RWPE2 (cell line): ENCODE measurements at regions not wholly inside any gene's neighbourhood (a gene's known extent, or its start where the extent isn't known, plus 50 kb on each side); places are given as distances from the start of the nearest gene placed in this dataset.

Source experiments
- ATAC-seq: fragments of 200-7000 bp; cut with Tn5 transposase; 3 replicates; pipeline ENCODE4 v1.9.1; 2021; ENCODE audit warnings: low read depth
- DNase-seq: peaks from one replicate; pipeline ENCODE4 v3.0.0-alpha.2; 2020; ENCODE audit warnings: low spot score
- H3K27ac ChIP-seq: fragments of 450-650 bp; 2 replicates; pipeline ENCODE4 v1.5.1; 2017; ENCODE audit warnings: mild to moderate bottlenecking; ENCODE audit not compliant: poor library complexity, severe bottlenecking
- H3K27me3 ChIP-seq: fragments of 250-450 bp; sonication (Bioruptor Pico); 2 replicates; pipeline ENCODE4 v1.5.1; 2021; ENCODE audit warnings: mild to moderate bottlenecking, moderate library complexity; ENCODE audit not compliant: insufficient read depth, poor library complexity, severe bottlenecking
- H3K36me3 ChIP-seq: fragments of 250-450 bp; sonication (Bioruptor Pico); 2 replicates; pipeline ENCODE4 v1.5.1; 2020; ENCODE audit warnings: low read depth, mild to moderate bottlenecking, moderate library complexity
- H3K4me1 ChIP-seq: fragments of 250-450 bp; sonication (Bioruptor Pico); 2 replicates; pipeline ENCODE4 v1.5.1; 2021; ENCODE audit warnings: mild to moderate bottlenecking, moderate library complexity; ENCODE audit not compliant: insufficient read depth, poor library complexity, severe bottlenecking
- H3K4me3 ChIP-seq: fragments of 250-450 bp; sonication (Bioruptor Pico); 2 replicates; pipeline ENCODE4 v1.5.1; 2021; ENCODE audit warnings: mild to moderate bottlenecking, moderate library complexity; ENCODE audit not compliant: severe bottlenecking
- H3K9me3 ChIP-seq: fragments of 250-450 bp; sonication (Bioruptor Pico); 2 replicates; pipeline ENCODE4 v1.5.1; 2021; ENCODE audit warnings: mild to moderate bottlenecking, moderate library complexity; ENCODE audit not compliant: severe bottlenecking
- TF ChIP-seq, protein P1 (sequence below): fragments of 450-650 bp; IDR thresholded peaks from one replicate; pipeline ENCODE4 v1.5.1; 2017; ENCODE audit warnings: mild to moderate bottlenecking, moderate library complexity; ENCODE audit not compliant: poor library complexity, severe bottlenecking

DNA sequence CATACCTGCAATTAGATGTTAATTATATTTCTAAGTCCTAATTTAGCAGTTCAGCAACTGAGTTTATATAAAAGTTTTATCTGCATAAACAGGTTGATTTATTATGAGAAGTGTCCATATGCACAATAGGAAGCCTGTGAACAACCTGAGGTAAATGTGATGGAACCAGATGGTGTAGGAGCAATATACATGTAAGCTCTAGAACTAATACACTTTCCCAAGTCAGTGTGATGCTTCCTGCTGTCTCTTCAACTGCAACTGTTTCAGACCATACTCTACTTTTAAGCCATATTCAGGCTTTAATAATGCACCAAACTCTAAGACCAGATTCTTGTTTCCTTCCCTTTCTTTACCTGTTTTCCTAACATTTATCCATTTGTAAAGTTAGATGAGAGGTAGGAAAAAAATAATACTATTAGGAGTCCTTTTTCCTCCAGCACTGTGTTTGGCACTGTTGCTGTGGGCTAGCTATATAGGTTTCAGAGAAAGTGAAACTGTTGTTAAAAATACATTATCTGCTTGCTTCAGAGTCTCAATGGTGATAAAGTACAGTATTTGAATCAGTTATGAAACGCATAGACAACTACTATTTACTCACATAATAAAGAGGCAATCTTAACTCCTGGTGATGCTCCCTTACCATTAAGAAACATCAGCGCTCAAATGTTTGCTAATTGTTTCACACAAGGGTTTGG is 1009.3 kb downstream of the GRIK2 start:
- Histone ChIP-seq H3K4me3 (no peak overlapping the region), H3K27ac (no peak overlapping the region), H3K27me3 (no peaks in the 10 kb centered on the region), H3K4me1 (no peaks in the 10 kb centered on the region), H3K9me3 (no peaks in the 10 kb centered on the region), H3K36me3 (no peaks in the 10 kb centered on the region)
- ATAC-seq = no peak
- TF ChIP-seq, protein P1, sequence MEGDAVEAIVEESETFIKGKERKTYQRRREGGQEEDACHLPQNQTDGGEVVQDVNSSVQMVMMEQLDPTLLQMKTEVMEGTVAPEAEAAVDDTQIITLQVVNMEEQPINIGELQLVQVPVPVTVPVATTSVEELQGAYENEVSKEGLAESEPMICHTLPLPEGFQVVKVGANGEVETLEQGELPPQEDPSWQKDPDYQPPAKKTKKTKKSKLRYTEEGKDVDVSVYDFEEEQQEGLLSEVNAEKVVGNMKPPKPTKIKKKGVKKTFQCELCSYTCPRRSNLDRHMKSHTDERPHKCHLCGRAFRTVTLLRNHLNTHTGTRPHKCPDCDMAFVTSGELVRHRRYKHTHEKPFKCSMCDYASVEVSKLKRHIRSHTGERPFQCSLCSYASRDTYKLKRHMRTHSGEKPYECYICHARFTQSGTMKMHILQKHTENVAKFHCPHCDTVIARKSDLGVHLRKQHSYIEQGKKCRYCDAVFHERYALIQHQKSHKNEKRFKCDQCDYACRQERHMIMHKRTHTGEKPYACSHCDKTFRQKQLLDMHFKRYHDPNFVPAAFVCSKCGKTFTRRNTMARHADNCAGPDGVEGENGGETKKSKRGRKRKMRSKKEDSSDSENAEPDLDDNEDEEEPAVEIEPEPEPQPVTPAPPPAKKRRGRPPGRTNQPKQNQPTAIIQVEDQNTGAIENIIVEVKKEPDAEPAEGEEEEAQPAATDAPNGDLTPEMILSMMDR = no peak
- no peak for DNase-seq

DNA sequence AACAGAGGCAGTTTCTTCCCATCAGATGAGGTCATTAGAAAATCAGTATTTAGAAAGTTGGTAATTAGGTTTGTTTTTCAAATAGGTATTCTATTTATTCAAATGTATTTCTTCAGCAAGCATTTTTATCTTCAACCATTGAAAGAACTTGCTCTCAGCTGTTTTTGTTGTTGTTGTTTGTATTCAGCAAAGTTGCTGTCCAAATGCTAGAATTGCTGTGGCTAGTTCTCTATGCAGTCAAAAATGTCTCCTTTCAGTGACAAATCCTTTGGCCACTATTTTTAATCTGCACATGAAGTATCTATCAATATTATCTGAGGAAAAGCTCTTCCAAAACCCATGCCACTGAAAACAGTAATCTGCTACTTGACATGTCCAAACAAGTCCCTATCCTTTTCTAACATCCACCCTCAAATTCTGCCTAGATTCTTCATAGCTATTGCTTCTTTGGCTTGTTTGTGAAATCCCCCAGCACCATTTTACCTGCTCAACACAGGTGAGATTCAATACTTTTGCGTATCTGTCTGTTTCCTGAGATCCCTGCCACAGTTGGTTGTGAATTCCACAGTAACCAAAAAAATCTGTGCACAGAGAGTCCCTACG is 1005.4 kb downstream of the GRIK2 start:
- ATAC-seq (0 out of 3 replicates have a peak, but pooled peaks have one; percentile 14), DNase-seq (no peak)
- no peak overlapping the region for H3K27ac ChIP-seq
- no peaks in the 10 kb centered on the region for H3K4me1 ChIP-seq
- no peaks in the 10 kb centered on the region for H3K36me3 ChIP-seq
- H3K27me3 ChIP-seq = no peaks in the 10 kb centered on the region
- no peaks in the 10 kb centered on the region for H3K9me3 ChIP-seq
- H3K4me3 ChIP-seq = no peak overlapping the region
- TF ChIP-seq, protein P1 = no peak

DNA sequence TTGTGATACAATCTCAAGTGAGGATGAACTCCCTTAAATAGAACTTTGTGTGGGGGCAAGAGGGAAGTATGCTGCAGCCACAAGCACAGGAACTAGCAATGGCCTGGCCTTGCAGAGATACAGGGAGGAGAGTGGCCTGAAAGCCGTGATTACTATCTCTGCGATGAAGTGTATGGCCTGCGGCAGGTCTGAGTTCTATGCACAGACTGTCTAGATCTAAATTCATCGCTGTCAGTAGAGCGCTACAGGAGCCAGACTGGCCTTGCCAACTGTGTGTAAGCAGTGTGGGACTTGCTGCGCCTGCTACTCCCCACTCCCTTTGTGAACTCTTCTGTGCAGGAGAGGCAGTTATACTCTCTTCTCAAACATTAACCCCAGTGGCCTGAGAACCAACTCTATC is 997.0 kb downstream of the GRIK2 start:
- TF ChIP-seq, protein P1 = no peak
- peaks cover 23% of the 10 kb centered on the region for H3K4me1 ChIP-seq
- H3K27ac ChIP-seq = no peak overlapping the region
- ATAC-seq = no peak
- no peak for DNase-seq
- no peaks in the 10 kb centered on the region for H3K27me3 ChIP-seq
- no peak overlapping the region for H3K4me3 ChIP-seq
- no peaks in the 10 kb centered on the region for H3K9me3 ChIP-seq
- no peaks in the 10 kb centered on the region for H3K36me3 ChIP-seq

DNA sequence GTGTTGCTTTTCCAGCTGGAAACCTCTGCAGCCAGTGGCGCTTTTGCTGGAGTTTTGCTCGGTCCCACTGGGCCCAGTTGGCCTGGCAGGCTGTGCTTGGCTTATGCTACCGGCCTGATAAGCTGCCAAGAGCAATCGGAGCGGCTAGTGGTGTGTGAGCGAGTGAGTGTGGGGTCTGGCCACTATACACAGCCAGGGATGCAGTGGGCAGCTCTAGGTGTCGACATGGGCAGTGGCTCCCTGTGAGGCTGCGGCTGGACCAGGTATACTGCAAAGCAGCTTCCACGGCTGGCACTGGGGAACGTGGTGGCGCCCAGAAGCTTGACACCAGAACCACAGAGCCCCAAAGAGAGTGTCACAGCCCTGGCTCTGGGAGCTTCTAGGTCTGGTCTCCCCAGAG is 996.5 kb downstream of the GRIK2 start:
- DNase-seq = no peak

More for the DNA sequence above, 996.5 kb downstream of the GRIK2 start:
- H3K36me3 ChIP-seq = no peaks in the 10 kb centered on the region
- TF ChIP-seq, protein P1 = no peak
- H3K27ac ChIP-seq = no peak overlapping the region
- peaks cover 23% of the 10 kb centered on the region for H3K4me1 ChIP-seq
- no peaks in the 10 kb centered on the region for H3K9me3 ChIP-seq
- no peaks in the 10 kb centered on the region for H3K27me3 ChIP-seq
- no peak for ATAC-seq
- no peak overlapping the region for H3K4me3 ChIP-seq
